ENCODE measurements at regions not wholly inside any gene's neighbourhood (a gene's known extent, or its start where the extent isn't known, plus 50 kb on each side); places are given as distances from the start of the nearest gene placed in this dataset.

- H3K4me1 ChIP-seq (ENCODE audit: control insufficient read depth, insufficient read depth, low read length), result no peaks in the 10 kb centered on the region
- no peak overlapping the region for H3K4me3 ChIP-seq (ENCODE audit: low read length)
- no peaks in the 10 kb centered on the region for H3K27me3 ChIP-seq (ENCODE audit: control insufficient read depth, insufficient read depth, low read length, poor library complexity, severe bottlenecking)
- no peak overlapping the region for H3K27ac ChIP-seq (ENCODE audit: low read depth, low read length)
- H3K36me3 ChIP-seq (ENCODE audit: control insufficient read depth, insufficient read depth, low read length), result no peaks in the 10 kb centered on the region
- no peak overlapping the region for H3K4me3 Mint-ChIP-seq
- no peaks in the 10 kb centered on the region for H3K27me3 Mint-ChIP-seq (ENCODE audit: insufficient read depth)
- H3K4me1 Mint-ChIP-seq, result no peaks in the 10 kb centered on the region
- H3K36me3 Mint-ChIP-seq (ENCODE audit: low read depth), result no peaks in the 10 kb centered on the region
- TF ChIP-seq CTCF (conservative IDR thresholded peaks at IDR 0.05), result no peak
- H3K27ac Mint-ChIP-seq, result no peak overlapping the region
- H3K9me3 Mint-ChIP-seq, result peaks cover 8% of the 10 kb centered on the region
- H3K9me3 ChIP-seq (ENCODE audit: control insufficient read depth, low read length), result no peaks in the 10 kb centered on the region
- WGBS, 2 experiments (ENCODE audit: insufficient coverage in 1 of 2, insufficient read length in 1 of 2), result 89 to 100% methylated on average over 1 to 2 of the region's 2 CpGs
- H3K9ac ChIP-seq (ENCODE audit: extremely low read depth, low read length, poor library complexity, severe bottlenecking), result no peak overlapping the region
- no peak for DNase-seq
Measured at GRCh38 chr13:71090990-71091389, 776.0 kb downstream of the DACH1 start.

GRCh38 chr13:71089056-71089455 lies 777.9 kb downstream of the DACH1 start:
- Histone ChIP-seq H3K27me3 (ENCODE audit: control insufficient read depth, insufficient read depth, low read length, poor library complexity, severe bottlenecking) (no peaks in the 10 kb centered on the region), H3K27ac (ENCODE audit: low read depth, low read length) (no peak overlapping the region), H3K4me1 (ENCODE audit: control insufficient read depth, insufficient read depth, low read length) (no peaks in the 10 kb centered on the region), H3K4me3 (ENCODE audit: low read length) (no peak overlapping the region), H3K9me3 (ENCODE audit: control insufficient read depth, low read length) (no peaks in the 10 kb centered on the region), H3K36me3 (ENCODE audit: control insufficient read depth, insufficient read depth, low read length) (no peaks in the 10 kb centered on the region), H3K9ac (ENCODE audit: extremely low read depth, low read length, poor library complexity, severe bottlenecking) (no peak overlapping the region)
- no peaks in the 10 kb centered on the region for H3K36me3 Mint-ChIP-seq (ENCODE audit: low read depth)
- no peak for DNase-seq
- H3K27me3 Mint-ChIP-seq (ENCODE audit: insufficient read depth), result no peaks in the 10 kb centered on the region
- no peaks in the 10 kb centered on the region for H3K4me1 Mint-ChIP-seq
- TF ChIP-seq CTCF (conservative IDR thresholded peaks at IDR 0.05), result no peak
- WGBS, 2 experiments (ENCODE audit: insufficient coverage in 1 of 2, insufficient read length in 1 of 2), result 91 to 100% methylated on average over 4 of the region's 4 CpGs
- H3K27ac Mint-ChIP-seq, result no peak overlapping the region
- H3K4me3 Mint-ChIP-seq, result no peak overlapping the region
- H3K9me3 Mint-ChIP-seq, result peaks cover 8% of the 10 kb centered on the region

GRCh38 chr13:71087432-71087831 lies 779.6 kb downstream of the DACH1 start:
- TF ChIP-seq CTCF (conservative IDR thresholded peaks at IDR 0.05), result no peak
- Histone ChIP-seq H3K4me1 (ENCODE audit: control insufficient read depth, insufficient read depth, low read length) (no peaks in the 10 kb centered on the region), H3K9me3 (ENCODE audit: control insufficient read depth, low read length) (no peaks in the 10 kb centered on the region), H3K4me3 (ENCODE audit: low read length) (no peak overlapping the region), H3K27ac (ENCODE audit: low read depth, low read length) (no peak overlapping the region), H3K27me3 (ENCODE audit: control insufficient read depth, insufficient read depth, low read length, poor library complexity, severe bottlenecking) (no peaks in the 10 kb centered on the region), H3K9ac (ENCODE audit: extremely low read depth, low read length, poor library complexity, severe bottlenecking) (no peak overlapping the region), H3K36me3 (ENCODE audit: control insufficient read depth, insufficient read depth, low read length) (no peaks in the 10 kb centered on the region)
- no peaks in the 10 kb centered on the region for H3K36me3 Mint-ChIP-seq (ENCODE audit: low read depth)
- H3K4me3 Mint-ChIP-seq, result no peak overlapping the region
- no peak overlapping the region for H3K27ac Mint-ChIP-seq
- DNase-seq, result no peak
- H3K4me1 Mint-ChIP-seq, result no peaks in the 10 kb centered on the region
- 94 to 95% methylated on average over 8 to 13 of the region's 16 CpGs for WGBS, 2 experiments (ENCODE audit: insufficient coverage in 1 of 2, insufficient read length in 1 of 2)
- H3K27me3 Mint-ChIP-seq (ENCODE audit: insufficient read depth), result no peaks in the 10 kb centered on the region
- H3K9me3 Mint-ChIP-seq, result peaks cover 8% of the 10 kb centered on the region

Measured in endodermal cell (in vitro differentiated cells).